ENCODE measurements at regions not wholly inside any gene's neighbourhood (a gene's known extent, or its start where the extent isn't known, plus 50 kb on each side); places are given as distances from the start of the nearest gene placed in this dataset.

DNA sequence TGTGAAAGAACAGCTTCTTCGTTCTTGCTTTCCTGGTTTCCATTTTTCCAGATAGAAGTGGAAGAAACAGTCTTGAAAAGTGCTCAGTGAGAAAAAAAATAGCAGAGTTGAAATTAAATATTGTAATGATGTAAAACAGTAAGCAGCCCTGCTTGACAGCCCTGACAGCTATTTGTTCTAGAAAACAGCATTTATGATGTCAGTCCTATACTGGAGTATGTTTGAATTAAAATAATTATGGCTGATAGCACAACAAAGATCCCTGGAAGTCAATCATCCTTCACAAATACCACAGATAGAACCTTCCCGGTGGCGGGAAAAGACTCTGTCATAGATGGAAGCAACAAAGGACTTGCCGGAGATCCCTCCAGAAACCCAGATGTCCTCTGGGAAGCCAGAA, 298.0 kb upstream of the TNRC6C start:
- intact Hi-C loops (cut with DNase I), result no loop called here
- Histone ChIP-seq H3K36me3 (no peaks in the 10 kb centered on the region), H3K4me3 (no peak overlapping the region), H3K27me3 (no peaks in the 10 kb centered on the region), H3K27ac (no peak overlapping the region), H3K4me1 (ENCODE audit: insufficient read depth) (no peaks in the 10 kb centered on the region), H3K9me3 (peaks cover 0 to 8% of the 10 kb centered on the region in 2 donors)
- 88 to 89% (median 88%) methylated on average over 4 of the region's 4 CpGs for WGBS, 3 donors
- TF ChIP-seq POLR2A (IDR thresholded peaks at IDR 0.05), result no peak
- no peak for TF ChIP-seq CTCF (IDR thresholded peaks at IDR 0.05)
- TF ChIP-seq EP300 (IDR thresholded peaks at IDR 0.05), result no peak
- no peak for DNase-seq

GRCh38 chr17:77662833-77663232, 295.7 kb upstream of the TNRC6C start:
- no peaks in the 10 kb centered on the region for H3K27me3 ChIP-seq
- no peak overlapping the region for H3K4me3 ChIP-seq
- WGBS, 3 donors, result 80 to 91% (median 87%) methylated on average over 4 of the region's 4 CpGs
- no peaks in the 10 kb centered on the region for H3K36me3 ChIP-seq
- intact Hi-C loops (cut with DNase I), result no loop called here
- DNase-seq, result no peak
- TF ChIP-seq POLR2A (IDR thresholded peaks at IDR 0.05), result no peak
- peaks cover 0 to 6% of the 10 kb centered on the region in 2 donors for H3K9me3 ChIP-seq
- no peak overlapping the region for H3K27ac ChIP-seq
- no peaks in the 10 kb centered on the region for H3K4me1 ChIP-seq (ENCODE audit: insufficient read depth)

- TF ChIP-seq EP300 (IDR thresholded peaks at IDR 0.05) (no peak), CTCF (IDR thresholded peaks at IDR 0.05) (no peak), POLR2A (IDR thresholded peaks at IDR 0.05) (no peak)
- Histone ChIP-seq H3K27ac (no peak overlapping the region), H3K4me3 (no peak overlapping the region), H3K9me3 (no peaks in the 10 kb centered on the region), H3K4me1 (ENCODE audit: insufficient read depth) (no peaks in the 10 kb centered on the region), H3K36me3 (no peaks in the 10 kb centered on the region), H3K27me3 (no peaks in the 10 kb centered on the region)
- DNase-seq, result no peak
- 85 to 87% (median 86%) methylated on average over 13 of the region's 13 CpGs for WGBS, 3 donors
- intact Hi-C loops (cut with DNase I), result no loop called here
These were observed 294.3 kb upstream of the TNRC6C start for GRCh38 chr17:77664097-77664729.

- DNase-seq, result no peak
- Histone ChIP-seq H3K4me1 (ENCODE audit: insufficient read depth) (no peaks in the 10 kb centered on the region), H3K27ac (no peak overlapping the region), H3K9me3 (no peaks in the 10 kb centered on the region), H3K36me3 (no peaks in the 10 kb centered on the region), H3K4me3 (no peak overlapping the region), H3K27me3 (no peaks in the 10 kb centered on the region)
- intact Hi-C loops (cut with DNase I), result no loop called here
- no peak for TF ChIP-seq EP300 (IDR thresholded peaks at IDR 0.05)
- no peak for TF ChIP-seq CTCF (IDR thresholded peaks at IDR 0.05)
- TF ChIP-seq POLR2A (IDR thresholded peaks at IDR 0.05), result no peak
- 69 to 86% (median 71%) methylated on average over 3 of the region's 3 CpGs for WGBS, 3 donors
These were observed 292.7 kb upstream of the TNRC6C start for GRCh38 chr17:77665833-77666232.

DNA sequence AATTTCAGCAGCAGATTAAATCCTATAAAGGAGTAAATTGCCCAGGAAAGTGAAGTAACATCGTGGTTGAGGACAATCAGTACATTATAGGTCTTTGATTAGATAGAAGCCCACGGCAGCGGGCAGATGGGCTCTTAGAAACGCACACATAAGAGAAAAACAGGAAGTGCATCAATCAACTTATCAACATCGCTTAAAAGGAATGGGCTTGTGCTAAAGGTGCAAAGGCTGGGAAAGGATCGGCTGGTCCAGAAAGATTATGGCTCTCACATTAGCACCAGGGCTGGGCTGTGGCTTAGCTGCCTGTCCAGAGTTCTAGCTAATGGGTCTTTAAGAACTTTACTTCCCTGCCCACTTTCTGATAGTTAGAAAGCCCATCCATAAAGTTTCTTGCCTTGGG, 292.0 kb upstream of the TNRC6C start:
- DNase-seq, result no peak
- H3K4me3 ChIP-seq, result no peak overlapping the region

More for the DNA sequence above, 292.0 kb upstream of the TNRC6C start:
- H3K27ac ChIP-seq, result no peak overlapping the region
- H3K9me3 ChIP-seq, result no peaks in the 10 kb centered on the region
- TF ChIP-seq EP300 (IDR thresholded peaks at IDR 0.05) (no peak), CTCF (IDR thresholded peaks at IDR 0.05) (no peak), POLR2A (IDR thresholded peaks at IDR 0.05) (no peak)
- no peaks in the 10 kb centered on the region for H3K4me1 ChIP-seq (ENCODE audit: insufficient read depth)
- 20 to 33% (median 25%) methylated on average over 6 of the region's 6 CpGs for WGBS, 3 donors
- no peaks in the 10 kb centered on the region for H3K36me3 ChIP-seq
- intact Hi-C loops (cut with DNase I), result no loop called here
- H3K27me3 ChIP-seq, result no peaks in the 10 kb centered on the region
